B cell (primary cell): ENCODE measurements at regions not wholly inside any gene's neighbourhood (a gene's known extent, or its start where the extent isn't known, plus 50 kb on each side); places are given as distances from the start of the nearest gene placed in this dataset.

Experiments used
- CTCF ChIP-seq: fragments of 200-600 bp; IDR thresholded peaks from one replicate; pipeline ENCODE4 v1.8.0; 2022; ENCODE audit warnings: antibody characterized with exemption, mild to moderate bottlenecking
- EZH2 ChIP-seq: IDR thresholded peaks from 2 replicates; pipeline ENCODE4 v1.6.1; 2012; ENCODE audit warnings: borderline replicate concordance, low read depth, mild to moderate bottlenecking, moderate library complexity, low read length; ENCODE audit not compliant: insufficient read depth, poor library complexity, severe bottlenecking

DNA sequence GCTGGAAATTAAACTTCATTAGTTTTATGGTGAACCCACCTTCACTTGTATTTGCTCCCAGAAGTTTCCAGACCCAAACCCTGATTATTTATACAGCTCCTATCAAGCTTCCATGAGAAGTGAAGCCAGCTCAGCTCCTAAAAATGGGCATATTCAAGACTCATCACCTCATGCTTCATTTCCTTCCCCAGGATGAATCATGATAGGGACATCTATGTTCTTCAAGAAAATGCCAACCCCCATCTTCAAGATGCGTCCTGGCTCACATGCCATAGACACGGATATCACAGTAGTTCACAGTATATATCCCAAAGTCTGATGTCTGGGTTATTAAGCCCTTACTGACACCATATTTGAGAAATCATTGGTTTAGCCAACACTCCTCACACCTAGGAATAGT, 217.6 kb downstream of the NPR3 start:
- no peak for TF ChIP-seq CTCF
- no peak for TF ChIP-seq EZH2
